Ovary (tissue), 3 donors: ENCODE measurements at regions not wholly inside any gene's neighbourhood (a gene's known extent, or its start where the extent isn't known, plus 50 kb on each side); places are given as distances from the start of the nearest gene placed in this dataset.

Experiments used
- EP300 ChIP-seq: sonication (generic); formaldehyde crosslinking; IDR thresholded peaks from one replicate; pipeline ENCODE4 v1.6.1; 2017; ENCODE audit warnings: antibody characterized with exemption
- POLR2A ChIP-seq: fragments of 450-650 bp; IDR thresholded peaks from one replicate; pipeline ENCODE4 v1.6.1; 2017; ENCODE audit warnings: antibody characterized with exemption, mild to moderate bottlenecking, moderate library complexity
- TF ChIP-seq, protein P1 (sequence below), 3 donors: fragments of 450-650 bp in 2 of 3; fragments of 200-600 bp in 1 of 3; IDR thresholded peaks; one replicate each; pipeline versions ENCODE4 v1.5.1 to v1.8.0; 2016 to 2022; ENCODE audit warnings: antibody characterized with exemption in 3 of 3, mild to moderate bottlenecking in 1 of 3
- donor health status: DM: no; HTN: no; CAD: no.

DNA sequence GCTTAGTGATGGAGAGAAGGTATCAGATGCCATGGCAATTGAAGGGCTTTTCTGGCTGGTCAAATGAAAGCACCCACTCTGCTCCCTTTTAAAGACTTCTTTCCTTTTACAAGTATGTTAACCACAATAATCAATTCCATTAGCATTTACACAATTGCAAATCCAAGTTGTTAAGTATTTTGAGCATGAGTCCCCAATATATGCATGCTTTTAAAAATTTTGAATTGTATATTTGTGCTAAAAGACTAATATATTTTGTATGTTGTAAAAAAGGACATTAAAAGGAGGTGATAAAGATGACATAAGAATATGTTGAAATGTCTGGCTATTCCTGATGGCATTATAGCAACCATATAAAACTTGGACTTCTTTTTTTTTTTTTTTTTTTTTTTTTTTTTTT lies 639.9 kb upstream of the CPEB2 start:
- TF ChIP-seq, protein P1, sequence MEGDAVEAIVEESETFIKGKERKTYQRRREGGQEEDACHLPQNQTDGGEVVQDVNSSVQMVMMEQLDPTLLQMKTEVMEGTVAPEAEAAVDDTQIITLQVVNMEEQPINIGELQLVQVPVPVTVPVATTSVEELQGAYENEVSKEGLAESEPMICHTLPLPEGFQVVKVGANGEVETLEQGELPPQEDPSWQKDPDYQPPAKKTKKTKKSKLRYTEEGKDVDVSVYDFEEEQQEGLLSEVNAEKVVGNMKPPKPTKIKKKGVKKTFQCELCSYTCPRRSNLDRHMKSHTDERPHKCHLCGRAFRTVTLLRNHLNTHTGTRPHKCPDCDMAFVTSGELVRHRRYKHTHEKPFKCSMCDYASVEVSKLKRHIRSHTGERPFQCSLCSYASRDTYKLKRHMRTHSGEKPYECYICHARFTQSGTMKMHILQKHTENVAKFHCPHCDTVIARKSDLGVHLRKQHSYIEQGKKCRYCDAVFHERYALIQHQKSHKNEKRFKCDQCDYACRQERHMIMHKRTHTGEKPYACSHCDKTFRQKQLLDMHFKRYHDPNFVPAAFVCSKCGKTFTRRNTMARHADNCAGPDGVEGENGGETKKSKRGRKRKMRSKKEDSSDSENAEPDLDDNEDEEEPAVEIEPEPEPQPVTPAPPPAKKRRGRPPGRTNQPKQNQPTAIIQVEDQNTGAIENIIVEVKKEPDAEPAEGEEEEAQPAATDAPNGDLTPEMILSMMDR (IDR thresholded peaks at IDR 0.05), result no peak
- TF ChIP-seq POLR2A (no peak), EP300 (no peak)
